Calu3 (cell line): ENCODE measurements at regions not wholly inside any gene's neighbourhood (a gene's known extent, or its start where the extent isn't known, plus 50 kb on each side); places are given as distances from the start of the nearest gene placed in this dataset.

ENCODE experiments used
- BruUV-seq: library from RNA; stranded (reverse); fragments of 400-500 nt; replicated peaks from 2 replicates; lab custom pipeline; 2021; lab: Mats Ljungman, UMichigan
- CTCF ChIA-PET: fragments of 300-600 bp; sonication (Branson Sonifier 250); formaldehyde crosslinking; loops from one replicate; lab custom pipeline; 2022; ENCODE audit warnings: antibody characterized with exemption; lab: Charles Lee
- DNase-seq: peaks from one replicate; pipeline ENCODE4 v3.0.0; 2022
- H3K27ac Mint-ChIP-seq: one replicate; pipeline ENCODE4 v1.8.0; 2022; ENCODE audit warnings: mixed read lengths; ENCODE audit not compliant: unreplicated experiment
- H3K27me3 Mint-ChIP-seq: one replicate; pipeline ENCODE4 v1.8.0; 2022; ENCODE audit warnings: mixed read lengths; ENCODE audit not compliant: unreplicated experiment
- H3K36me3 Mint-ChIP-seq: one replicate; pipeline ENCODE4 v1.8.0; 2022; ENCODE audit warnings: mild to moderate bottlenecking, moderate library complexity, mixed read lengths; ENCODE audit not compliant: insufficient read depth, unreplicated experiment
- H3K4me1 Mint-ChIP-seq: one replicate; pipeline ENCODE4 v1.8.0; 2022; ENCODE audit warnings: mild to moderate bottlenecking, low read depth, mixed read lengths; ENCODE audit not compliant: unreplicated experiment
- H3K4me3 Mint-ChIP-seq: one replicate; pipeline ENCODE4 v1.8.0; 2022; ENCODE audit warnings: mild to moderate bottlenecking, low read depth, moderate library complexity, mixed read lengths; ENCODE audit not compliant: unreplicated experiment
- H3K9me3 Mint-ChIP-seq: one replicate; pipeline ENCODE4 v1.8.0; 2022; ENCODE audit warnings: low read depth, mixed read lengths; ENCODE audit not compliant: unreplicated experiment
- CTCF ChIP-seq: fragments of 200-600 bp; IDR thresholded peaks from one replicate; pipeline ENCODE4 v1.8.0; 2022; ENCODE audit warnings: antibody characterized with exemption; ENCODE audit not compliant: unreplicated experiment
- intact Hi-C: fragments of 100-400 bp; cut with micrococcal nuclease; formaldehyde crosslinking; loops from one replicate; pipeline ENCODE4 v1.10.0; 2022; ENCODE audit not compliant: unreplicated experiment

GRCh38 chr1:221328371-221328770, 413.5 kb downstream of the DUSP10 start:
- no peaks in the 10 kb centered on the region for H3K4me1 Mint-ChIP-seq
- no TSS peak for BruUV-seq
- no peak overlapping the region for H3K27ac Mint-ChIP-seq
- peaks cover 12% of the 10 kb centered on the region for H3K27me3 Mint-ChIP-seq
- CTCF ChIA-PET: no interaction called here
- intact Hi-C loops: no loop called here
- H3K4me3 Mint-ChIP-seq: no peak overlapping the region
- DNase-seq: no peak
- H3K36me3 Mint-ChIP-seq: no peaks in the 10 kb centered on the region
- TF ChIP-seq CTCF: no peak
- H3K9me3 Mint-ChIP-seq: peaks cover 3% of the 10 kb centered on the region

- DNase-seq: no peak
- H3K9me3 Mint-ChIP-seq: peaks cover 3% of the 10 kb centered on the region
- H3K27me3 Mint-ChIP-seq: peaks cover 11% of the 10 kb centered on the region
- peaks cover 16% of the 10 kb centered on the region for H3K4me1 Mint-ChIP-seq
- no peak for TF ChIP-seq CTCF
- H3K4me3 Mint-ChIP-seq: no peak overlapping the region
- peaks cover 6% of the 10 kb centered on the region for H3K36me3 Mint-ChIP-seq
- BruUV-seq: no TSS peak
- no peak overlapping the region for H3K27ac Mint-ChIP-seq
- CTCF ChIA-PET: no interaction called here
- intact Hi-C loops: no loop called here
Observed at GRCh38 chr1:221331273-221332183, 410.4 kb downstream of the DUSP10 start.

- CTCF ChIA-PET: interaction anchor here (0.6 kb wide), 1 partner anchor 48 kb away, joined by 3 read pairs; no protein-coding TSS in a partner anchor
- Mint-ChIP-seq H3K4me3 (no peak overlapping the region), H3K27ac (no peak overlapping the region), H3K9me3 (no peaks in the 10 kb centered on the region), H3K27me3 (no peaks in the 10 kb centered on the region), H3K36me3 (peaks cover 6% of the 10 kb centered on the region), H3K4me1 (peaks cover 16% of the 10 kb centered on the region)
- TF ChIP-seq CTCF: no peak
- intact Hi-C loops: no loop called here
- DNase-seq: no peak
- BruUV-seq: no TSS peak
Observed at GRCh38 chr1:221334062-221334461, 407.8 kb downstream of the DUSP10 start.

DNA sequence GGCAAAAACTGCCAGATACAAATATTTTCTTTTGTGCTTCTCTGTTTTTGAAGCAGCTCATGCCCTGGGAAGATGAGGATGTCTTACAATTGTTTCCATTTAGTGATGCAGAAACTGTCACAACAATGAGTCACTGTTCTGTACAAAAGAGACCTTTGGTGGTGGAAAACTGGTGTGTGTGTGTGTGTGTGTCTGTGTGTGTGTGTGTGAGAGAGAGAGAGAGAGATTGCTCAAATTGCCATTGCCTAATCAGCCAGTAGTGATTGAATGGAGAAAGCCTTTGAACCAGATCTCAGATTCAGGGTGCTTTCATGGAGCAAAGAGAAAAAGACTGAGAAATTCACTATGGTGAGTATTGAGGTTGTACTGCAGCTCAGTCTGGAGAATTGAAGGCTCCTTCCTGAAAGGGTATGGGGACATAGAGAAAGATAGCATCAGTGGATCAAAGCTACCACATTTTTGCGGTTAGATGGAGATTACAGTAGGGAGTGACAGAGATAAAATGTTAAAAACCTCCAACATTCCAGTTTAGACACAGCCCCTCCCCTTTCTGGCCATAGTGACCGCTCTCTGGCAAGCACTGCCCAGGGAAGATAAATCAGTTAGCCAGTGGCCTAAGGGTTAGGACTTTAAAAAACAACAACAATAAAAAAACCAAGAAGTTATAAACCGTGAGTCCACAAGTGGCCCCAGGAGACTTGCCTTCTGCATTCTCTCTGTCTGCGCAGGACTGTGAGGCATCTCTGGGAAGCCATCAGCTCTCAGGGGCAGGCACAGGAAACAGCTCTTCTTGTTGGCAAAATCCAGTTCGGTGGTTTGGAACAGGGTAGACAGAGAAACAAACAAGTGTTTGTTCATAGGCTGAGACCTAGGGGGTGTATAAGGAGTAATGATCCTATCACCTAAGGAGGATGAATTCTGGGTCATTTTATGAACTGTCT, 406.5 kb downstream of the DUSP10 start:
- H3K36me3 Mint-ChIP-seq: peaks cover 6% of the 10 kb centered on the region
- peaks cover 16% of the 10 kb centered on the region for H3K4me1 Mint-ChIP-seq
- no peaks in the 10 kb centered on the region for H3K9me3 Mint-ChIP-seq
- H3K27me3 Mint-ChIP-seq: no peaks in the 10 kb centered on the region
- no peak for TF ChIP-seq CTCF
- DNase-seq: peak; percentile 12
- BruUV-seq: no TSS peak
- no peak overlapping the region for H3K27ac Mint-ChIP-seq
- H3K4me3 Mint-ChIP-seq: no peak overlapping the region
- CTCF ChIA-PET: interaction anchor here (0.7 kb wide), 2 partner anchors 28 to 1095 kb away, joined by 3 to 4 read pairs; no protein-coding TSS in a partner anchor
- intact Hi-C loops: no loop called here
